GM12874 (cell line): ENCODE measurements at regions not wholly inside any gene's neighbourhood (a gene's known extent, or its start where the extent isn't known, plus 50 kb on each side); places are given as distances from the start of the nearest gene placed in this dataset.

Experiments
- TF ChIP-seq, protein P1 (sequence below): IDR thresholded peaks from 2 replicates; pipeline ENCODE4 v1.5.1; 2011; ENCODE audit warnings: low read depth, mild to moderate bottlenecking, control low read depth, low read length, moderate library complexity; ENCODE audit not compliant: insufficient read depth

DNA sequence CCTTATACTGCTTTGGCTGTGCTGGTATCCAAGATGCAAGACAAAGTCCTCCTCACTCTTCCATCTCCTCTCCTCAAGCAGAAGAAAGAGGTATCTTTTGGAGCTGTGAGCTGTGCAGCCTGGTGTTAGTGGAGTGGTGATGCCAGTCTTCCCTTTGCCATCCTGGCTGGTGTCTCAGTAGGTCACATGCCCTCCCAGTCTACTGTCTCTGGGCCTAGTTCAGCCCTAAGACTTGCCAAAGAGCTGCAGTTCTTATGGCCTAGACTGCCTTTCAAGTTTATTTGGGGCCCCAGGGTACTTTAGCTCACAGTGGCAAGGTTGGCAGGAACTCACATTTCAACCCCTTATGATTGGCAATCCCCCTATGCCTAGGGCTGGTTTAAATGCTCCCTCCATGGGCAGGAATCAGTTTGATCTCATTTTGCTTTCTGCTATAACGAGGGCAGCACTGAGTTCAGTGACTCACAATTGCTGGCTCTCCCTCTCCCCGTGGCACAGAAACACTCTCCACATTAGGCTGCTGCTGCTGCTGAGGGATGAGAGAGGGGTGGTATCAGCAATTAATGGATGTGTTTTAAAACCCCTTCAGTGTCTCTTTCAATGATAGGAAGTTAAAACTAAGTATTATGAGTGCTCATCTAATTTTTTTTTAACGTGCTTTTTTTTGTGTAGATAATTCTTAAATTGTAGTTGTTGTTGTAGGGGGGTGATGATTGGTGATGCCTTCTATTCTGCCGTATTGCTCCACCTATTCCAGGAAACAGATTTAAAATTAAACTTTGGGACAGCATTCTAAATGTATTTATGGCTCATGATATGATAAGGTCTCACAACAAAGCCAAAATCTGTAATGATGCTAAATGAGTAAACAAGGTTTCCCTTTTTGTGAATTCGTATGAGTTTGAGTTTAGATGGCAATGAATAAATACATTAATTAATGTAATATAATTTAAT lies 1295.0 kb downstream of the JRKL start:
- TF ChIP-seq, protein P1, sequence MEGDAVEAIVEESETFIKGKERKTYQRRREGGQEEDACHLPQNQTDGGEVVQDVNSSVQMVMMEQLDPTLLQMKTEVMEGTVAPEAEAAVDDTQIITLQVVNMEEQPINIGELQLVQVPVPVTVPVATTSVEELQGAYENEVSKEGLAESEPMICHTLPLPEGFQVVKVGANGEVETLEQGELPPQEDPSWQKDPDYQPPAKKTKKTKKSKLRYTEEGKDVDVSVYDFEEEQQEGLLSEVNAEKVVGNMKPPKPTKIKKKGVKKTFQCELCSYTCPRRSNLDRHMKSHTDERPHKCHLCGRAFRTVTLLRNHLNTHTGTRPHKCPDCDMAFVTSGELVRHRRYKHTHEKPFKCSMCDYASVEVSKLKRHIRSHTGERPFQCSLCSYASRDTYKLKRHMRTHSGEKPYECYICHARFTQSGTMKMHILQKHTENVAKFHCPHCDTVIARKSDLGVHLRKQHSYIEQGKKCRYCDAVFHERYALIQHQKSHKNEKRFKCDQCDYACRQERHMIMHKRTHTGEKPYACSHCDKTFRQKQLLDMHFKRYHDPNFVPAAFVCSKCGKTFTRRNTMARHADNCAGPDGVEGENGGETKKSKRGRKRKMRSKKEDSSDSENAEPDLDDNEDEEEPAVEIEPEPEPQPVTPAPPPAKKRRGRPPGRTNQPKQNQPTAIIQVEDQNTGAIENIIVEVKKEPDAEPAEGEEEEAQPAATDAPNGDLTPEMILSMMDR: no peak

DNA sequence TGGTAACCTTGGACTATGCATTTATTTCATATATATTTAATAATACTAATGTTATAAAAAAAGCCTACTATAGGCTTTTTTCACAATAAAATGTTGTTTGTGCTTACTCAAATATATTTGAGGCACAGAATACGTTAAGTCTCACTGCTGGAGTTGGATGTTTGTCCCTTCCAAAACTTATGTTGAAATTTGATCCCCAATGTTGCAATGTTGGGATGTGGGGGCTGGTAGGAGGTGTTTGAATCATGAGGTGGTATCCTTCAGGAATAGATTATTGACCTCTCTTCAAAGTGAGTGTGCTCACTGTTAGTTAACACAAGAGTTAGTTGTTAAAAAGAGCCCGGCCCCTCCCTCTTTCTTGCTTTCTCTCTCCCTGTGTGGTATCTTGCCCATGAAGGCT lies 1295.9 kb downstream of the JRKL start:
- TF ChIP-seq, protein P1: no peak

DNA sequence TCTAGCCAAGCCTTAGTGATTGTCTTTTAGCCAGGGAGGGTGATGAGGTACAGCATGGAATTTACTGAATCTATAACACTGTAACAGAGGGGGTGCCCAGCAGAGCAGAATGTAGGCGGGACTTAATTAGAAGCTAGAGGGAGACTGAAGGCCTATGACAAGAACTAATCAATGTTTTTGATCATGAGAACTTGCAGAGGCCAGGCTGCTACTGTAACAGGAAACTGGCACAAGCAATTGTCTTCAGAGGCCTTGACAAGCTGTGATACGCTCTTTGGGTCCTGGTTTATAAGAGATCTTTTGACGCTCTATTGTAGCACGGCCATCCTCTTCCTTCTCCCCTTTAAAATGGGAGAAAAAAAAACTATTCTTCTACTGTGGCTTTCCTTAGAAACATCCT lies 1297.3 kb downstream of the JRKL start:
- TF ChIP-seq, protein P1: no peak

DNA sequence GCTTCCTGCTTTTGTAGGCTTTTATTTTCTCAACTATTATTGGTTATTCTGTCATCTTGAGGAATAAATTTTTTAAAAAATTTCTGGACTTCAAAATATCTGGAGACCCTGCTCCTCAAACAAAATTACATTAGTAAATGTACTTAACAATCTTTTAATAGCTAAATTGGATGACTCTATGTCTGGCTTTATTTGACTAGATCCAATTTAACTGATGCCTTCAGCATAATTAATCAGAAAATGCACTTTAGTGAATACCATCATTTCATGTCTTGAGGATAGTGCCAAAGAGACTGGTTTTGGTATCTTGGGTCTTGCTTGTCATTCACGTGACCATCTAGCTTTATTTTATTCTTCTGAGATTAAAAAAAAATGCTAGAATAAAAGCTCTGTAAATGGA lies 1301.2 kb downstream of the JRKL start:
- TF ChIP-seq, protein P1: no peak

DNA sequence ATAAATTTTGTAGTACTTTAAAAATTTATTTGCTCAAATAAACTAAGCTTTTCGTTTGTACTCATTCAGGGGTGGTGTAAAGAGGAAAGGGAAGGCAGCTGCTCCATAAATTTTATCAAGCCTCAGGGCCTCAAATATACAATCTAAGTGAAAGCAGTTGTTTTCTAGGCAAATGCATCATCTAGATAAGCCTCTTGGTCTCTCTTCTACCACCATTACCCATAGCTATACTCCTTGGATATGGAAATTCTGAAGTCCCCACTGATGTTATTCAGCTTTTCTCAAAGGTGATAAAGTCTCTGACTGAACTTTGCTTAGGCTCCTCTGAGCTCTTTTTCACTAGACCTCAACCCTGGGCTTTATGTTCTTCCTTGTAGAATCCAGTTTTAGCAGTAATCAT lies 1313.1 kb downstream of the JRKL start:
- TF ChIP-seq, protein P1: no peak

DNA sequence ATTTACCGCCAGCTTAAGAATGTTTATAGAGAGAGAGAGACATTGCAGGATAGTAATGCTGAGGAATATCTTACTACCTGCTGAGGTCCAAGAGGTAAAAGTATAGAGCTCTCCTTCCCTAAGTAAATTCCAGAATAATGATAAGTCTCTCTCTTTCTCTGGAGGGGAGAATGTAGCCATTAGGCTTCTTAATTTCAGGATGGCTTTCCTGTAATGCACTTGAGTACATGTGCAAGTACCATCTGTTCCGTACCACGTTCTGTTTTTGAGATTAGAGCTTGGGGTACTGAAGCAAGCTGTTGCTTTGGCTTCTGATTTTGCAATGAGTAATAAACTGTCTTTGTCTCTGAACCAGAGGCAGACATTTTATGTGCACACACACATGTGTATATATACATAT lies 1314.0 kb downstream of the JRKL start:
- TF ChIP-seq, protein P1: no peak

DNA sequence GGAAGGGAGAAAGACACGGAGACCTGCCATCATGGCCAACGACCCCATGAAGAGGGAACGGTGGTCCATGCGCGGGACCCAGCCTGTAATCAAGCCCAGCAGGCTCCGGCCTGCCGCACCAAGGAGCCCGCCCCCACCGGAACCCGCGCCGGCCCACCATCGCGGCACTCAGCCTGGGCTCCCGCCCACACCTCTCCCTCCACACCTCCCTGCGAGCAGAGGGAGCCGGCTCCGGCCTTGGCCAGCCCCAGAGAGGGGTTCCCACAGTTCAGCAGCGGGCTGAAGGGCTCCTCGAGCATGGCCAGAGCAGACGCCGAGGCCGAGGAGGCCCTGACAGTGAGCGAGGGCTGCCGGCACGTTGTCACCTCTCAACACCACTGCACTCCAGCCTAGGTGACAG lies 1302.8 kb upstream of the CNTN5 start:
- TF ChIP-seq, protein P1: no peak
